Psoas muscle (tissue), 7 donors: ENCODE measurements at regions not wholly inside any gene's neighbourhood (a gene's known extent, or its start where the extent isn't known, plus 50 kb on each side); places are given as distances from the start of the nearest gene placed in this dataset.

Source experiments
- ATAC-seq, 4 donors: fragments of 200-7000 bp; cut with Tn5 transposase; one replicate each; pipeline ENCODE4 v1.9.1; 2020; ENCODE audit warnings: moderate library complexity in 3 of 4, mild to moderate bottlenecking in 2 of 4
- DNase-seq, 2 donors: peaks; one replicate each; pipeline ENCODE4 v3.0.0-alpha.2; 2020
- H3K27ac ChIP-seq: fragments of 200-600 bp; one replicate; pipeline ENCODE4 v1.8.0; 2022
- H3K27me3 ChIP-seq, 3 donors: fragments of 200-600 bp in 1 of 3; one replicate each; pipeline versions ENCODE4 v1.6.1 to v1.8.0; 2013 to 2022; ENCODE audit warnings: low read length in 2 of 3, mild to moderate bottlenecking in 2 of 3, moderate library complexity in 1 of 3; ENCODE audit not compliant: insufficient read depth in 3 of 3
- H3K36me3 ChIP-seq, 2 donors: fragments of 200-600 bp in 1 of 2; one replicate each; pipeline versions ENCODE4 v1.6.1 to v1.8.0; 2013 to 2022; ENCODE audit warnings: low read depth in 1 of 2, mild to moderate bottlenecking in 1 of 2, moderate library complexity in 1 of 2; ENCODE audit not compliant: insufficient read depth in 1 of 2
- H3K4me1 ChIP-seq: fragments of 200-600 bp; one replicate; pipeline ENCODE4 v1.8.0; 2022
- H3K4me3 ChIP-seq: fragments of 200-600 bp; one replicate; pipeline ENCODE4 v1.8.0; 2022; ENCODE audit warnings: mild to moderate bottlenecking
- H3K9me3 ChIP-seq: fragments of 200-600 bp; one replicate; pipeline ENCODE4 v1.8.0; 2022
- CTCF ChIP-seq: fragments of 200-600 bp; IDR thresholded peaks from one replicate; pipeline ENCODE4 v1.8.0; 2022; ENCODE audit warnings: antibody characterized with exemption
- WGBS, 3 donors: extraction: QIAGEN DNeasy Blood & Tissue Kit; methylation state at CpG; one replicate each; pipeline versions ENCODE4 v1.1.6 to v1.1.7; 2013; 5-methylcytosine and 5-hydroxymethylcytosine counted together
- intact Hi-C, 2 donors: fragments of 100-400 bp; cut with DNase I; formaldehyde crosslinking; loops; one replicate each; pipeline versions ENCODE4 v1.11.0 to v1.14.2; 2022
- donor health status: healthy with polysubstance abuse.
- donor health status: DM: no; HTN: no; CAD: no; lungs with moderate emphysema.
- donor health status: Bipolar disorder and iron deficiency.
- donor health status: healthy.
- donor health status: DM: yes; HTN: yes; CAD: no.
- donor health status: DM: no; HTN: no; CAD: no.
- donor health status: DM: yes; HTN: yes; CAD: no.

- Histone ChIP-seq H3K9me3 (no peaks in the 10 kb centered on the region), H3K27me3 (no peaks in the 10 kb centered on the region), H3K4me3 (no peak overlapping the region), H3K4me1 (no peaks in the 10 kb centered on the region), H3K36me3 (no peaks in the 10 kb centered on the region), H3K27ac (no peak overlapping the region)
- no peak for TF ChIP-seq CTCF
- no peak for ATAC-seq
- DNase-seq: no peak
- intact Hi-C loops: no loop called here
- WGBS, 3 donors: 77 to 79% (median 77%) methylated on average over 1 of the region's 1 CpG
Measured at GRCh38 chr9:103942651-103943050, 151.5 kb upstream of the SMC2 start.

DNA sequence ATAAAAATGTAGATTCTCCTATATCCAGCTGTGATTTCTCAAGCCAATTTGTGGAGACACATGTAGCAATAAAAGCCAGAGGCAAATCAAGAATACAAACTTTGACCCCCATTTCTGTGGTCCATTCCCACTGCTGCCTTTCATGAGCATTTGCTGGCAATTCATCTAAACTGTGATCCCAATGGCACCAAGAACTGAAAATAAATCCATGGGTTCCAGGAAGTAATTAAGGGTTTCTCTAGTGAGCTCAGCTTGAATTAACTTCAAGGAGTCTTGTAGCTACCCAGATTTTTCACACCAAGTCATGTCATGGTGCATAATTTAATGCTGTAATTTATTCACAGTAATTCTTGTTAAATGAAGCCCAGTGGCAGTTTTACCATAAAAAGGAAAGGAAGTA is 145.0 kb upstream of the SMC2 start:
- Histone ChIP-seq H3K36me3 (no peaks in the 10 kb centered on the region), H3K27ac (no peak overlapping the region), H3K4me1 (no peaks in the 10 kb centered on the region), H3K4me3 (no peak overlapping the region), H3K9me3 (no peaks in the 10 kb centered on the region), H3K27me3 (no peaks in the 10 kb centered on the region)
- ATAC-seq (no peak), DNase-seq (no peak)
- TF ChIP-seq CTCF: no peak
- intact Hi-C loops: no loop called here

DNA sequence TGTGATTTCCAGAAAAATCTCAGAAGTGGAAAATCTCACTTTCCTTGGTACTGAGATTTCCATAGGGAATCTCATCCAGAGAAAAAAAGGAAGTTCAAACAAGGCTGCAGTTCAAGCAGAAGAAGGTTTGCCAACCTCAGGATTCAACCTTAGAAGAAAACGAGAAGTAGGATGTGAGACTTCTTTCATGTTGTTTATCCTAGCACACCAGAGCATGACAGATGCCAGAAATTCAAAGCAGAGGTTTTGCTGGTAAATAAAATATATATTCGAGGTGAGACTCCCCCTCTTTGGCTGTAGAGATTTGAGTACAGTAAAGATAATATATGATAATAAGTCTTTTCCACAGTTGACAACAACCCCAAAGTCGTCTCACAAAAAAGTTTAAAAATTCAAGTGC is 116.9 kb upstream of the SMC2 start:
- Histone ChIP-seq H3K36me3 (no peaks in the 10 kb centered on the region), H3K4me3 (no peak overlapping the region), H3K4me1 (no peaks in the 10 kb centered on the region), H3K27ac (no peak overlapping the region), H3K9me3 (no peaks in the 10 kb centered on the region), H3K27me3 (no peaks in the 10 kb centered on the region)
- TF ChIP-seq CTCF: no peak
- intact Hi-C loops: no loop called here
- ATAC-seq: no peak
- 70 to 76% (median 75%) methylated on average over 3 of the region's 3 CpGs for WGBS, 3 donors
- no peak for DNase-seq

DNA sequence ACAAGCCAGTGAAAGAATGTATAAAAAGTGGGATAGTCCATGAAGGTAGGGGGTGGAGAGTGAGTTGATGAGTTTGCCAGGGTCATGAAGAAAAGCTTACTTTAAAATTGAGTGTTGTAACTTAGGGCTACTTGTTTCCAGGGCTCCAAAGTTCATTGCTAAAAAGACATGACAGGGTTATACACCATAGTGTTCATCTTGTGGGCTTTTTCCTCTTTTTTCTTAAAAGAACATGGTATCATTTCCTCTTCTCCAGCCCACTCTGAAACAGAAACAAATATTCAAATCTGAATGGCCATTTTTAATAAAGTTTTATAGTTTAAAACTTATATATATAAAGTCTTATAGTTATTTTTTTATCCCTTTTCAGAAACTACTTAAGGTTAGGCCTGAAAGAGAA is 115.7 kb upstream of the SMC2 start:
- intact Hi-C loops: no loop called here
- no peak for DNase-seq

More for the DNA sequence above, 115.7 kb upstream of the SMC2 start:
- Histone ChIP-seq H3K36me3 (no peaks in the 10 kb centered on the region), H3K9me3 (no peaks in the 10 kb centered on the region), H3K27ac (no peak overlapping the region), H3K4me3 (no peak overlapping the region), H3K4me1 (no peaks in the 10 kb centered on the region), H3K27me3 (no peaks in the 10 kb centered on the region)
- no peak for TF ChIP-seq CTCF
- no peak for ATAC-seq
